BLaER1 treated with 17β-estradiol and CSF1 and Interleukin-3, amounts not matched to agents 10 nM and 100 nM (cell line): ENCODE measurements at regions not wholly inside any gene's neighbourhood (a gene's known extent, or its start where the extent isn't known, plus 50 kb on each side); places are given as distances from the start of the nearest gene placed in this dataset.

Experiments used
- H3K27ac ChIP-seq, 11 experiments: shearing (Covaris generic); formaldehyde crosslinking; 2 replicates each; pipeline ENCODE4 v1.8.1; 2022
- H3K27me3 ChIP-seq, 11 experiments: shearing (Covaris generic); formaldehyde crosslinking; 2 replicates each; pipeline ENCODE4 v1.8.1; 2022
- H3K36me3 ChIP-seq, 11 experiments: shearing (Covaris generic); formaldehyde crosslinking; 2 replicates each; pipeline ENCODE4 v1.8.1; 2022
- H3K4me1 ChIP-seq, 10 experiments: shearing (Covaris generic); formaldehyde crosslinking; 2 replicates each; pipeline ENCODE4 v1.8.1; 2022
- H3K4me2 ChIP-seq, 11 experiments: shearing (Covaris generic); formaldehyde crosslinking; 2 replicates each; pipeline ENCODE4 v1.8.1; 2022
- H3K4me3 ChIP-seq, 10 experiments: shearing (Covaris generic); formaldehyde crosslinking; 2 replicates each; pipeline ENCODE4 v1.8.1; 2022
- H3K9ac ChIP-seq, 11 experiments: shearing (Covaris generic); formaldehyde crosslinking; 2 replicates each; pipeline ENCODE4 v1.8.1; 2022
- H3K9me3 ChIP-seq, 11 experiments: shearing (Covaris generic); formaldehyde crosslinking; replicated peaks in 1 of 11; 2 replicates each; pipeline ENCODE4 v1.8.1; 2022
- H4K20me1 ChIP-seq, 11 experiments: shearing (Covaris generic); formaldehyde crosslinking; 2 replicates each; pipeline ENCODE4 v1.8.1; 2022
- Cebpa-rat ChIP-seq, 11 experiments: shearing (Covaris generic); IDR thresholded peaks; 2 replicates each; pipeline ENCODE4 v1.8.1; 2022

GRCh38 chr4:126705266-126705665 is 927.5 kb upstream of the INTU start:
- H3K9ac ChIP-seq: no peak overlapping the region
- H3K27me3 ChIP-seq: no peaks in the 10 kb centered on the region
- no peaks in the 10 kb centered on the region for H3K9me3 ChIP-seq
- no peak overlapping the region for H3K4me2 ChIP-seq
- H3K4me3 ChIP-seq: no peak overlapping the region
- no peak for TF ChIP-seq Cebpa-rat (IDR thresholded peaks at IDR 0.05)
- H3K36me3 ChIP-seq: no peaks in the 10 kb centered on the region
- H3K27ac ChIP-seq: no peak overlapping the region
- no peaks in the 10 kb centered on the region for H4K20me1 ChIP-seq
- no peaks in the 10 kb centered on the region for H3K4me1 ChIP-seq

GRCh38 chr4:126708716-126709115 is 924.0 kb upstream of the INTU start:
- Histone ChIP-seq H3K27ac (no peak overlapping the region), H3K4me2 (no peak overlapping the region), H3K9ac (no peak overlapping the region), H3K4me3 (no peak overlapping the region), H3K36me3 (no peaks in the 10 kb centered on the region), H3K4me1 (no peaks in the 10 kb centered on the region), H3K9me3 (no peaks in the 10 kb centered on the region), H4K20me1 (no peaks in the 10 kb centered on the region), H3K27me3 (no peaks in the 10 kb centered on the region)
- TF ChIP-seq Cebpa-rat (IDR thresholded peaks at IDR 0.05): no peak

GRCh38 chr4:126710935-126711334 is 921.8 kb upstream of the INTU start:
- Histone ChIP-seq H3K4me3 (no peak overlapping the region), H3K9ac (no peak overlapping the region), H3K4me1 (no peaks in the 10 kb centered on the region), H4K20me1 (no peaks in the 10 kb centered on the region), H3K27ac (no peak overlapping the region), H3K4me2 (no peak overlapping the region), H3K36me3 (no peaks in the 10 kb centered on the region), H3K9me3 (no peaks in the 10 kb centered on the region), H3K27me3 (no peaks in the 10 kb centered on the region)
- no peak for TF ChIP-seq Cebpa-rat (IDR thresholded peaks at IDR 0.05)

GRCh38 chr4:126715067-126715466 is 917.7 kb upstream of the INTU start:
- H4K20me1 ChIP-seq: no peaks in the 10 kb centered on the region
- H3K9me3 ChIP-seq: no peaks in the 10 kb centered on the region
- no peak overlapping the region for H3K4me3 ChIP-seq
- H3K9ac ChIP-seq: no peak overlapping the region
- no peak overlapping the region for H3K4me2 ChIP-seq
- H3K27me3 ChIP-seq: no peaks in the 10 kb centered on the region
- no peak for TF ChIP-seq Cebpa-rat (IDR thresholded peaks at IDR 0.05)
- H3K27ac ChIP-seq: no peak overlapping the region
- H3K4me1 ChIP-seq: no peaks in the 10 kb centered on the region
- no peaks in the 10 kb centered on the region for H3K36me3 ChIP-seq

GRCh38 chr4:126715681-126716080 is 917.1 kb upstream of the INTU start:
- H3K9ac ChIP-seq: no peak overlapping the region
- no peak overlapping the region for H3K27ac ChIP-seq
- H3K36me3 ChIP-seq: no peaks in the 10 kb centered on the region
- no peaks in the 10 kb centered on the region for H3K9me3 ChIP-seq
- H3K27me3 ChIP-seq: no peaks in the 10 kb centered on the region
- H3K4me3 ChIP-seq: no peak overlapping the region
- TF ChIP-seq Cebpa-rat (IDR thresholded peaks at IDR 0.05): no peak
- H3K4me2 ChIP-seq: no peak overlapping the region
- H4K20me1 ChIP-seq: no peaks in the 10 kb centered on the region
- H3K4me1 ChIP-seq: no peaks in the 10 kb centered on the region

GRCh38 chr4:126718136-126718535 is 914.6 kb upstream of the INTU start:
- H3K4me2 ChIP-seq: no peak overlapping the region
- no peaks in the 10 kb centered on the region for H3K36me3 ChIP-seq
- H3K4me3 ChIP-seq: no peak overlapping the region
- TF ChIP-seq Cebpa-rat (IDR thresholded peaks at IDR 0.05): no peak
- no peaks in the 10 kb centered on the region for H3K9me3 ChIP-seq
- H3K4me1 ChIP-seq: no peaks in the 10 kb centered on the region
- H3K9ac ChIP-seq: no peak overlapping the region
- no peaks in the 10 kb centered on the region for H3K27me3 ChIP-seq
- H3K27ac ChIP-seq: no peak overlapping the region
- H4K20me1 ChIP-seq: no peaks in the 10 kb centered on the region

- Histone ChIP-seq H4K20me1 (no peaks in the 10 kb centered on the region), H3K36me3 (no peaks in the 10 kb centered on the region), H3K27ac (no peak overlapping the region), H3K4me2 (no peak overlapping the region), H3K27me3 (no peaks in the 10 kb centered on the region), H3K4me3 (no peak overlapping the region), H3K4me1 (no peaks in the 10 kb centered on the region), H3K9ac (no peak overlapping the region), H3K9me3 (no peaks in the 10 kb centered on the region)
- no peak for TF ChIP-seq Cebpa-rat (IDR thresholded peaks at IDR 0.05)
Measured at GRCh38 chr4:126719852-126720251, 912.9 kb upstream of the INTU start.

- Histone ChIP-seq H3K4me2 (no peak overlapping the region), H3K27ac (no peak overlapping the region), H3K27me3 (no peaks in the 10 kb centered on the region), H4K20me1 (no peaks in the 10 kb centered on the region), H3K36me3 (no peaks in the 10 kb centered on the region), H3K9ac (no peak overlapping the region), H3K9me3 (no peaks in the 10 kb centered on the region), H3K4me3 (no peak overlapping the region), H3K4me1 (no peaks in the 10 kb centered on the region)
- no peak for TF ChIP-seq Cebpa-rat (IDR thresholded peaks at IDR 0.05)
Measured at GRCh38 chr4:126725906-126726305, 906.9 kb upstream of the INTU start.

GRCh38 chr4:126727461-126727860 is 905.3 kb upstream of the INTU start:
- no peak overlapping the region for H3K9ac ChIP-seq
- no peak overlapping the region for H3K4me2 ChIP-seq
- no peak for TF ChIP-seq Cebpa-rat (IDR thresholded peaks at IDR 0.05)

GRCh38 chr4:126731062-126731461 is 901.7 kb upstream of the INTU start:
- no peaks in the 10 kb centered on the region for H3K9me3 ChIP-seq
- TF ChIP-seq Cebpa-rat (IDR thresholded peaks at IDR 0.05): no peak
- H3K4me2 ChIP-seq: no peak overlapping the region
- no peaks in the 10 kb centered on the region for H3K36me3 ChIP-seq
- H3K4me1 ChIP-seq: no peaks in the 10 kb centered on the region
- H3K4me3 ChIP-seq: no peak overlapping the region
- no peaks in the 10 kb centered on the region for H4K20me1 ChIP-seq
- H3K27me3 ChIP-seq: no peaks in the 10 kb centered on the region
- no peak overlapping the region for H3K9ac ChIP-seq
- H3K27ac ChIP-seq: no peak overlapping the region

More at GRCh38 chr4:126727461-126727860, 905.3 kb upstream of the INTU start:
- Histone ChIP-seq H3K4me1 (no peaks in the 10 kb centered on the region), H3K27ac (no peak overlapping the region), H3K27me3 (no peaks in the 10 kb centered on the region), H4K20me1 (no peaks in the 10 kb centered on the region), H3K9me3 (no peaks in the 10 kb centered on the region), H3K4me3 (no peak overlapping the region), H3K36me3 (no peaks in the 10 kb centered on the region)

GRCh38 chr4:126733301-126733700 is 899.5 kb upstream of the INTU start:
- Histone ChIP-seq H4K20me1 (no peaks in the 10 kb centered on the region), H3K27me3 (no peaks in the 10 kb centered on the region), H3K9me3 (no peaks in the 10 kb centered on the region), H3K9ac (no peak overlapping the region), H3K4me3 (no peak overlapping the region), H3K4me1 (no peaks in the 10 kb centered on the region), H3K36me3 (no peaks in the 10 kb centered on the region), H3K4me2 (no peak overlapping the region), H3K27ac (no peak overlapping the region)
- no peak for TF ChIP-seq Cebpa-rat (IDR thresholded peaks at IDR 0.05)
